Stimulated activated CD4-positive, alpha-beta T cell treated with anti-CD3 and anti-CD28 coated beads, Interleukin-2, amount 100 ng/mL, for 4 hours (primary cell): ENCODE measurements at regions not wholly inside any gene's neighbourhood (a gene's known extent, or its start where the extent isn't known, plus 50 kb on each side); places are given as distances from the start of the nearest gene placed in this dataset.

Experiments used
- DNase-seq: peaks from one replicate; pipeline ENCODE4 v3.0.0-alpha.2; 2020; ENCODE audit warnings: low read depth

- no peak for DNase-seq
Observed at GRCh38 chr22:27686534-27686933, 115.0 kb downstream of the MN1 start.

DNA sequence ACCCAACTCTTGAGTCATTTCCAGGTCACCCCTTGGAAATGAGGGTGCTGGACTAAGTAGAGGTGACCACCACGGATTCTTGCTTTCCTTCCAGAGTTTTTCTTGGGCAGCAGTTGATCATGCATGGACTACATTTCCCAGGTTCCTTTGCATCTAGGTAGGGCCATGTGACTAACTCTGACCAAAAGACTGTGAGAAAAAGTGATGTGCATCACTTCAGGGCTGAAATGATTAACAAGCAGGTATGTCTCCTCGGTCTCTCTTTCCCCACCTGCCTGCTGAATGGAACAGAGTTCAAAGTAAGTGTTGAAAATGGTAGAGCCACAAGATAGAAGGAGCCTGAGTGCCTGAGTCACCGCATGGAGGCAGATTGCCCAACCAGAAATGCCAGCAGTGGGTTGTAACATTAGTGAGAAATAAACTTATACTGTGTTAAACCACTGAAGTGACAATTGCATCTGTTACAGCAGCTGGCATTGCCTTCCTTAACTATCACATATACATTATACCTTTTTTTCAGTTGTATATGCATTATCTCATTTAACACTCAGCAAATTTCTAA lies 113.5 kb downstream of the MN1 start:
- DNase-seq, result no peak

DNA sequence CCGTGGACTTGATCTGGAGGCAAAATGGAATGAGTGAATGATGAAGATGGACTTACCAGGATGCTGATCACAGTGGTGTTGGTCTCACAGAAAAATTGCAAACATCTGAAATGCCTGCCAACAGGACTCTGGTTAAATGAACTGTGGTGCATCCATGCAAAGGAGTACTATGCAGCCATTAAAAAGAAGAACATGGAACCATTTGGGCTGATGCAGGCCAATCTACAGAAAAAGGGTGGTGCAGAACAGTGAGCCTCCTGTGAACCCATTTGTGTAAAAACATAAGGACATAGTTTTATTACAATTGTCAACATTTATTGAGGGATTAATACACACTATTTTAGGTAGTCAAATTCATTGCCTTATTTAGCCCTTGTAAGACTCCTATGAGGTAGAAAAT lies 111.9 kb downstream of the MN1 start:
- DNase-seq, result no peak

- no peak for DNase-seq
Observed at GRCh38 chr22:27690599-27690998, 111.0 kb downstream of the MN1 start.

DNA sequence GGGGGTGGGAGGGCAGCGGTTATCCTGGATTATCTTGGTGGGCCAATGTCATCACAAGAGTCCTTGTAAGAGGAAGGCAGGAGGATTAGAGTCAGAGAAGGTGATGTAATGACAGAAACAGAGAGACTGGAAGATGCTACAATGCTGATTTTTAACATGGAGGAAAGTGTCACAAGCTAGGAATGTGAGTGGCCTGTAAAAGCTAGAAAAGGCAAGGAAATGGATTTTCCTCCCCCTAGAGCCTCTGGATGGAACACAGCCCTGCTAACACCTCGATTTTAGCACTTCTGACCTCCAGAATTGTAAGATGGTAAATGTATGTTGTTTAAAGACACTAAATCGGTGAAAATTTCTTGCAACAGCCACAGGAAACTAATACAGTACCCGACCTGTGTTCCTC lies 109.3 kb downstream of the MN1 start:
- no peak for DNase-seq

DNA sequence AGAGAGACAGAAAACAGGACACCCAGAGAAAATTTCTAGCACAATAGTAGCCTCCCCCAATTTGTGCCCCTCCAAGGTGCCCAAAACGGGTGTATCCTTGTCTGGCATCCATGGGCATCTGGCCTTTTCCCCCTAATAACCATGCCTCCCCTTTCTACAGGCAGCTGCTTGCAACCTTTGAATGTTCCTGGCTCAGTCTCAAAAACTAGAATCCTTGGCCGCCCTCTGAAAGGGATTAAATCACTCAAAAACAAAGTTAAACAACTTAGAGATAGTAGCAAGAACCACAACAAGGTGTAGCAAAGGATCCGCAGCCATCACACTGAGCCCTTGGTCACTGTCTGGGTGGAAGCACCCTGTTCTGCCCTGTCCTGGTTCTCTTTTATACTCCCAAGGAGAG lies 105.6 kb downstream of the MN1 start:
- DNase-seq, result no peak

- no peak for DNase-seq
Observed at GRCh38 chr22:27697888-27698287, 103.7 kb downstream of the MN1 start.
